ENCODE measurements at regions not wholly inside any gene's neighbourhood (a gene's known extent, or its start where the extent isn't known, plus 50 kb on each side); places are given as distances from the start of the nearest gene placed in this dataset.

- no peak for TF ChIP-seq SUZ12 (IDR thresholded peaks at IDR 0.05; ENCODE audit: extremely low read depth, insufficient read depth, insufficient read length)
- no peak for TF ChIP-seq ZNF274 (IDR thresholded peaks at IDR 0.05; ENCODE audit: low read depth, low read length)
These were observed 1160.3 kb downstream of the FAM181B start for GRCh38 chr11:81573367-81573766.
